ENCODE measurements at regions not wholly inside any gene's neighbourhood (a gene's known extent, or its start where the extent isn't known, plus 50 kb on each side); places are given as distances from the start of the nearest gene placed in this dataset.
"Not testable (repeated sequence)": the region's sequence is repeated elsewhere in the genome, so short reads cannot be mapped to it uniquely, and the experiment has no call there.

DNA sequence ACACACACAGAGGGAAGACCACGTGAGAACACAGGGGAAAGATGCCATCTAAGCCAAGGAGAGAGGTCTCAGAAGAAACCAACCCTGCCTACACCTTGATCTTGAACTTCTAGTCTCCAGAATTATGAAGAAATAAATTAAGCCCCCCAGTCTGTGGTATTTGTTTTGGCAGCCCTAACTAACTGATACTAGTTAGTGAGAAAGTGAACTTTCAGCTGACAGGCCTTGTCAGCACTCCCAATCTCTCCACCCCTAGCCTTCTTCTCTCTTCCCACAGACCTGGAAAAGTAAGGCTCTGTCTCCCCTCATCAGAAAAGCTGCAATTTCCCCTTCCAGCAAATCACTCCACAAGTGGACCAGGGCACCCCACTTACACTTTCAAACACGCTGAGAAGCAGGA, 108.6 kb upstream of the CDYL start:
- no peak for ATAC-seq
- Mint-ChIP-seq H3K27ac (no peak overlapping the region), H3K9me3 (no peaks in the 10 kb centered on the region), H3K4me1 (peaks cover 6% of the 10 kb centered on the region), H3K4me3 (no peak overlapping the region), H3K36me3 (no peaks in the 10 kb centered on the region)
- DNase-seq (ENCODE audit: low spot score in 2 of 2) = no peak

DNA sequence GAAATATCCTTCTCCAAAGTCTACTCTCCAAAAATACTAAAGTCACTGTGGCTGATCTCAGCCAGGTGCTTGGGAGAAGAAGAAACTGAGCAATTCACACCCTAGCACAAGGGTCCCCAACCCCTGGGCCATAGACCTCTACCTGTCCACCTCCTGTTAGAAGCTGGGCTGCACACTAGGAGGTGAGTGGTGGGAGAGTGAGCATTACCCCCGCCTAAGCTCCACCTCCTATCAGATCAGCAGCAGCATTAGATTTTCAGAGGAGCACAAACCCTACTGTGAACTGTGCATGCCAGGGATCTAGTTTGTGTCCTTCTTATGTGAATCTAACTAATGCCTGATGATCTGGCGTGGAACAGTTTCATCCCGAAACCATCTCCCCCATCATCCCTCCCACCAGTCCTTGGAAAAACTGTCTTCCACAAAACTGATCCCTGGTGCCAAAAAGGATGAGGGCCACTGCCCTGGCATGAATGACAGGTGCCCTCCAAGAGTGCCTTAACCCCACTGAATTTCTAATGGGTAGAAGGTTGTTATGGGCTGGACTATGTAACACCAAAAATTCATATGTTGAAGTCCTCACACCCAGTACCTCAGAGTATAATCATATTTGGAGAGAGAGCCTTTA, 109.2 kb upstream of the CDYL start:
- no peaks in the 10 kb centered on the region for H3K36me3 Mint-ChIP-seq
- peaks cover 6% of the 10 kb centered on the region for H3K4me1 Mint-ChIP-seq
- ATAC-seq (no peak), DNase-seq (ENCODE audit: low spot score in 2 of 2) (no peak)
- no peak overlapping the region for H3K4me3 Mint-ChIP-seq
- H3K27ac Mint-ChIP-seq = no peak overlapping the region
- no peaks in the 10 kb centered on the region for H3K9me3 Mint-ChIP-seq

DNA sequence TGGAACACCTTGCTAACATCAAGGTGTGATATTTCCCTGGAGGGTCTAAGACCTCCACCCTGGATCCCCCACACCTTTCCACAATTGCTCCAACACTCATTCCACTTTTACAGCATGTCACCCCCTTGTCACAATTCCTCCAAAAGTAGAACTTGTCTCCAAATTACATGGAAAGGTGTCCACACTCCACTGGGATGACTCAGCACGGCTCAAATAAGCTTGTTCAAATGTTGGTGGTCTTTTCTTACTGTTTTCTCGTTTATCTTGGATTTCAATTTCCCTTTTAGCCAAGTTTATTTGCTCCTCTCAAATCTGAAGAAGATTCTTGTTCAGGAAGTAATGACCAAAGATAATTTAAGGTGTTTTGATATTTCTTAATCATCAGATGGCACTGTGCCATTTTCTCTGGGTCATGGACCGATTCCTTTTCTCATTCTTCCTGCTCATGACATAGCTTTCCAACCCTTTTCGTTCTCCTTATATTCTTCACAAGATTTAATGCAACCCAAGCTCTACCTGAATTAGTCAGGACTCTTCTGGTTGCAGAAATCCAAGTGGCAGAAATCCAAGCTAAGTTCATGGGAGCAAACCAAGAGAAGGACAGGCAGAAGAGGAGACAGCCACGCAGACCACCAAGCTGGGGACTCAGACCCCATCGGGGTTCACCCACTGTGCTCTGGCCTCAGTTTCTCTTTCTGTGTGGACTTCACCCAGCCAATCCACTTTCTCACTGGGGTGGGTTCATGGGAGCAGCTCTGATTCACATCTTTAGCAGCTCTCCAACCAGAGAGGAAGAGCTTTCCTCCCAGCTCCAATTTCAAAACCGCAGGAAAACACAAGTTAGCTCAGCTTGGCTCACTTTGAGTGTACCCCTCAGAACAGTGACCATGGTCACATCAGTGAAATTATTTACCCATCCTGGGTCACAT, 110.5 kb upstream of the CDYL start:
- H3K9me3 Mint-ChIP-seq = no peaks in the 10 kb centered on the region
- no peak overlapping the region for H3K4me3 Mint-ChIP-seq
- no peaks in the 10 kb centered on the region for H3K36me3 Mint-ChIP-seq
- ATAC-seq = no peak
- H3K4me1 Mint-ChIP-seq = peaks cover 6% of the 10 kb centered on the region
- no peak for DNase-seq (ENCODE audit: low spot score in 2 of 2)
- no peak overlapping the region for H3K27ac Mint-ChIP-seq

DNA sequence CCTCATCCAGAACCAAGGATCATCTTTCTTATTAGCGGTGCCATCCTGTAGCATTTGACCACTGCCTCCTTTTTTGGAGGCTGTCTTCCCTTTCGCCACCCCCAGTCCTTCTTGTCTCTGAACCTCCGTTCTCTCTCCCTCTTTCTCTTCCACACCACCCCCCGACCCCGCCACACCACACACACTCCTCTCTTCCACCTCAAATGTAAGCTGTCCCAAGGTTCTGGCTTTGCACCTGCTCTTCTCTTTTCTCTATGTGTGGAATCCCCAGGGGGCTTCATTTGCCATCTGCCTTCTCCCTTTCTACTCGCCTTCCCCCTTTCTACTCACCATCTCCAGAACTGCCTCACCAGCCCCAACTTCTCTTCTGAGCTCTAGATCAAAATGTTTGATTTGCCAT, 111.3 kb upstream of the CDYL start:
- no peak for ATAC-seq
- Mint-ChIP-seq H3K9me3 (no peaks in the 10 kb centered on the region), H3K27ac (no peak overlapping the region), H3K36me3 (no peaks in the 10 kb centered on the region), H3K4me1 (peaks cover 6% of the 10 kb centered on the region), H3K4me3 (no peak overlapping the region)
- DNase-seq (ENCODE audit: low spot score in 2 of 2) = no peak

DNA sequence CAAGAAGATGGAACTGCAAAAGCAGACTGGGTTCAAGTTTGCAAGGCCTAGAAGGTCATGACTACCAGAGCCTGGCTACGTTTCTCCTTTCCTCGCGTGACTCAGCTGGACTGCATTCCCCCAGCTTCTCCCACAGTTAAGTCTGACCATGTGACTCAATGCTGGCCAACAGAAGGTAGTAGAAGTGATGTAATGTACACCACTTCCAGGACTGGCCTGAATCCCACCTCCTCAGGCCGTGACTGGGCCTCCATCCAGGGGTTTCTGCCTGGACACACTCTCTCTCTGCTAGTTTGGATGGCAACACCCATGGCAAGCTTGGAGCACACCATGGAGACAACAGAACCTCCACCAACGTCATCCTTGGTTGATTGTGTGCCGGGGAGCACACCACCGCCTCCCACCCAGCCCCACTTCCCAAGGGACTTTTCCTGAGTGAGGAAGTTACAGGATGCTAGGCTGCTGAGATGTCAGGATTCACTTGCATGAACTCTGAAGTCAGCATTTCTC, 112.0 kb upstream of the CDYL start:
- H3K9me3 Mint-ChIP-seq = no peaks in the 10 kb centered on the region
- DNase-seq (ENCODE audit: low spot score in 2 of 2) (no peak), ATAC-seq (no peak)
- no peak overlapping the region for H3K4me3 Mint-ChIP-seq
- H3K27ac Mint-ChIP-seq = no peak overlapping the region
- no peaks in the 10 kb centered on the region for H3K36me3 Mint-ChIP-seq
- H3K4me1 Mint-ChIP-seq = peaks cover 6% of the 10 kb centered on the region

DNA sequence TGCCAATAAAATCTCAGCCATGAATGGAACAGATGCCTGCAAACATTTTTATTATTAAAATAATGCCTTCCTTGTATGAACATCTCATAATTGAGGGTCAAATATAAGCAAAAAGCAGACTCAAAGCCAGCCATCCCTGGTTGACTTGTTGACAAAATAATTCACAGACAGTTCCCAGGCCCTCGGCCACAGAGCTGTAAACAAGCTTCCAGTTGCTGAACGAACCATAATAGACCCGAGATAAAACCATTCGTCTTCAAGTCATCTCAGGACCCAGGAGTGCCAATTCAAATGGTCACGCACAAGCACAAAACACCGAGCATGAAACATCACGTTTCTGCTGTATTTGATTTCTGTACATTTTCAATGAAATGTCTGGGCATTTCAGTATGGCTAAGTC, 113.3 kb upstream of the CDYL start:
- H3K9me3 Mint-ChIP-seq = no peaks in the 10 kb centered on the region
- ATAC-seq (no peak), DNase-seq (ENCODE audit: low spot score in 2 of 2) (no peak)
- H3K36me3 Mint-ChIP-seq = no peaks in the 10 kb centered on the region
- no peak overlapping the region for H3K27ac Mint-ChIP-seq
- peaks cover 8% of the 10 kb centered on the region for H3K4me1 Mint-ChIP-seq
- no peak overlapping the region for H3K4me3 Mint-ChIP-seq

DNA sequence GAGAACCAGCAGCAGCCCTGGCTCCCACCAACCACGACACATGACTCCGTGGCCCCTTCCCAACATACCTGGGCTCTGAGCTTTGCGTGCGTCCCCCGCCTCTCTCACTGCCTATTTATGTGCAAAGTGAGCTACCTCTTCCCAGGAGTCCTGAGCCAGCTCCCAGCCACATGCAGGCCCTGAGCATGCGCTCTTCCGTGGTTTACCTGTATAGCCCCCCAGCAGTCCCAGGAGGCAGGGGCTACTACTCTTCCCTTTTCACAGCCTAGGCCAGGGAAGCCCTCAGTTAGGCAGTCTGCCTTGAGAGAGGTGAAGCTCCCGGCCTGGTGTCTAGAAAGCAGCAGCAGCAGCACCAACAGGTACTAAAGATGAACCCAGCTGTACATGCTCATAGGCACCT, 114.8 kb upstream of the CDYL start:
- Mint-ChIP-seq H3K9me3 (no peaks in the 10 kb centered on the region), H3K4me1 (peaks cover 8% of the 10 kb centered on the region), H3K36me3 (no peaks in the 10 kb centered on the region), H3K27ac (no peak overlapping the region), H3K4me3 (no peak overlapping the region)
- ATAC-seq (no peak), DNase-seq (ENCODE audit: low spot score in 2 of 2) (no peak)

DNA sequence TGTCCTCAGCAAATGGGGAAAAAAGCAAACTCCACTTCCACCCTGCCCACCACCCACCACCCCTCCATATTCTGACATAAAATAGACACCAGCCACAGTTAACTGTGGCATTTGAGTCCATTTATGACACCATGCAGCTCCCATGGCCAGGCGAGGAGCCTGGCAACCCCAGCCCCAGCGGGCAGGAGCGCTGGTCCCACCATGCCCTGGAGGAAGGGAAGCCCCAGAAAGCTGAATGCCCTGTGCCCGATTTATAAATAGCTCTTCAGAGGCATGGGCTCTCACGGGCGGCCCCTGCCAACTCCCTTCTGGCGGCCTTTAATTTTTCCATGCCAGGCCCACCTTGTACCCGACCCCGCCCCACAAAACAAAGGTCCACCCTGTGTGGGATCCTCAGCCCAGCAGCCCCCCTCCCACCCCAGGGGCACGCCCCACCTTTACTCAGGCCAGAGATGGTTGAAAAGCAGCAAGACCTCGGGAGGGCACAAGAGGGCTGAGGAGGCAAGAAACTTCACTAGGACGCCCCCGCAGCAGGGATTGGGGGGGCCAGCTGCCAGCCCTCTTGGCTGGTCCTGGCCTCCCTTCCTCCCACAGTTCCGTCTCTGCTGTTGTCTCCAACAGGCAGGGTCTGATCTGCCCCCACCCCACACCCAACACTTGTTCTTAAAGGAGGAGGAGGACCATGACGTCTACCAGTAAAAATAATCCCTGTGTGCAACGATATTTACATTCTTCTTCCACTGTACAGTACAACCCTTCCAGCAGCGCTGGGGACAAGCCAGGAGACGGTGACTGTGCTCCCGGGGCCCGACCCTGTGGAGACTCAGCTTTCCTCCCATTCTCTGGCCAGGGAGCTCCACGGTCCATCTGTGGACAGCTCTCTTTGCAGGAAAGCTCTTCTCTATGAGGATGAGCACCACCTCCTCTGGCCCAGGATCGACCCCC, 115.6 kb upstream of the CDYL start:
- Mint-ChIP-seq H3K9me3 (no peaks in the 10 kb centered on the region), H3K4me1 (peaks cover 8% of the 10 kb centered on the region), H3K4me3 (no peak overlapping the region), H3K27ac (no peak overlapping the region), H3K36me3 (no peaks in the 10 kb centered on the region)
- DNase-seq (ENCODE audit: low spot score in 2 of 2) (no peak), ATAC-seq (no peak)

DNA sequence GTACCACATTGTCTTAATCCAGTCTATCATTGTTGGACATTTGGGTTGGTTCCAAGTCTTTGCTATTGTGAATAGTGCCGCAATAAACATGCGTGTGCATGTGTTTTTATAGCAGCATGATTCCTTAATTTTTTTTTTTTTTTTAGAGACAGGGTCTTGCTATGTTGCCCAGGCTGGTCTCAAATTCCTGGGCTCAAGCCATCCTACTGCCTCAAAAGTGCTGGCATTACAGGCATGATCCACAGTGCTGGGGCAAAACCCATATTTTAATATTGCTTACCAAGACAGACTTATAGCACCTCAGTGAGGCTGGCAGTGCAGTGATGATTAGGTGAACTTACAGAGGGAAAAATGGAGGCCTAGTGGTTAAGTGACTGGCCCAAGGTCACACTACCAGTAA, 116.5 kb upstream of the CDYL start:
- not testable (repeated sequence) for ATAC-seq; H3K36me3 Mint-ChIP-seq; H3K4me1 Mint-ChIP-seq; H3K4me3 Mint-ChIP-seq; DNase-seq (ENCODE audit: low spot score in 2 of 2); H3K9me3 Mint-ChIP-seq; H3K27ac Mint-ChIP-seq

DNA sequence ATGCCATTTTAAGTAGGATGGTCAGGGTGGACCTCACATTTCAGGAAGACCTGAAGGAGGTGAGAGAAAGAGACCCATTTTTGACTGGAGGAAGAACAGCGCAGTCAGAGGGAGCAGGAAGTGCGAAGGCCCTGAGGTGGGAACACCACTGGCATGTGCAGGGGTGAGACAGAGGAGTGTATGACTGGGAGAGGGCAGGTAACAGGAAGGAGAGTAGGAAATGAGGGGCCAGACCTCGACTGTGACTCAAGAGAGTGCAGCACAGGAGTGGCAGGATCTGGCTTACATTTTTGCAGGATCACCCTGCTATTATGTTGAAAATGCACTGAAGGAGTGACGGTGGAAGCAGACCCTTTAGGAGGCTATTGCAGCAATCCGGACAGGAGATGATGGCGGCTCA, 117.7 kb upstream of the CDYL start:
- H3K4me1 Mint-ChIP-seq = peaks cover 8% of the 10 kb centered on the region

DNA sequence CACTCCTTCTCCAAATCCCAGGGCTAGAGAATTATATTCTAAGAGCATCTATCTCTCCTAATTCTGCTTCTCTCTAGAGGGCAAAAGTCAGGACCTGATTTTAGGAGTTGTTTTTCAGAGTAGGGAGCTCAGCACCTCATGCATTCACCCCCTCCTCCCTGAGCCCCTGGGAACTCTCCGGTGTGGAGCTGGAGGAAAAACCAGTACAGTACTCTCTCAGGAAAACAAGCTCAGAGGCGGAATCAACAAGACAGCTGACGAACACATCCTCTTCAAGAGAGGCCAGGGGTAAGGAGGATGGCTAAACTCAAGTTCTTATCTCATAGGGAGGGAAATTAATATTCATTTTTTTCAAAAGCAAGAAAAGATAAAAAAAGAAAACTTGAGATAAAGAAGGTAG, 120.1 kb upstream of the CDYL start:
- Mint-ChIP-seq H3K36me3 (no peaks in the 10 kb centered on the region), H3K4me3 (no peak overlapping the region), H3K4me1 (peaks cover 8% of the 10 kb centered on the region), H3K27ac (no peak overlapping the region), H3K9me3 (no peaks in the 10 kb centered on the region)
- no peak for ATAC-seq
- no peak for DNase-seq (ENCODE audit: low spot score in 2 of 2)

More for the DNA sequence above, 117.7 kb upstream of the CDYL start:
- Mint-ChIP-seq H3K4me3 (no peak overlapping the region), H3K9me3 (no peaks in the 10 kb centered on the region), H3K27ac (no peak overlapping the region), H3K36me3 (no peaks in the 10 kb centered on the region)
- ATAC-seq = no peak
- no peak for DNase-seq (ENCODE audit: low spot score in 2 of 2)

DNA sequence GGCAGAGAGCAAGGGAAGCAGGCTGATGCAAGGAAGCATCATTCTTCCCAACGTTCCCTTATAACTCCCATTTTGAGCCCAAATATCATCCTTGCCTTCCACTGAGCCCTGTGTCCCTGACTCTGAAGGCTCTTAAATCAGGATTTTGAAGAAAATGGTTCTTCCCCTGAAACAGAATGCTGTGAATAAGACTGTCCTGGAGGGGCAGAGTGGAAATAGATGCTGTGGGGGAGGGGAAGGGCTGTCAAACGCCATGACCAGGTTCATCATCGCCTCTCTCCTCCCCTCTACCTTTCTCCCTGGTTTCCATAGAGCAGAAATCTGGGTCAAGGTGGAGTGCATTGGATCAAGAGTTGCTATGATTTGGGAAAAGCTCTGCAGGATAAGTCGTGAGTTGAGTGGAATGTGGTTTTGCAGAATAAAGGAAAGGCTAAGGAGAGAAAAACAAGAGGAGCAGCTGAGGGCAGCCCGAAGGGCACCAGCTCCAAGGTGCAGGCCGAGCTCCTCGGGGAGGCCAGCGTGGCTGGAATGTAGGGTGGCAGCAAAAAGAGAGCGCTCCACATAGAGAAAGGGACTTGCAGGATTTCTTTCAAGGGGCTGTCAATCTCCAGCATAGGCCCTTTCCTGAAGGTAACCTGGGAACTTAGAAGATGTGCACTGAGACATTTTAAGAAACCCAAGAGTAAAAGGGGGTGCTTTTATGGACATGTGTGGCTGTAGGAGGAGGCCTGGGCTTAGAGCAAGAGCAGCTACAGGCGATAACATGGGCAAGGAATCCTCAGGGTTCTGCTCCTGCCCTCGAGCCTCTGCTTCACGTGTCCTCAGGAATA, 120.8 kb upstream of the CDYL start:
- Mint-ChIP-seq H3K4me3 (no peak overlapping the region), H3K9me3 (no peaks in the 10 kb centered on the region), H3K36me3 (no peaks in the 10 kb centered on the region), H3K4me1 (peaks cover 8% of the 10 kb centered on the region), H3K27ac (no peak overlapping the region)
- ATAC-seq (no peak), DNase-seq (ENCODE audit: low spot score in 2 of 2) (no peak)

DNA sequence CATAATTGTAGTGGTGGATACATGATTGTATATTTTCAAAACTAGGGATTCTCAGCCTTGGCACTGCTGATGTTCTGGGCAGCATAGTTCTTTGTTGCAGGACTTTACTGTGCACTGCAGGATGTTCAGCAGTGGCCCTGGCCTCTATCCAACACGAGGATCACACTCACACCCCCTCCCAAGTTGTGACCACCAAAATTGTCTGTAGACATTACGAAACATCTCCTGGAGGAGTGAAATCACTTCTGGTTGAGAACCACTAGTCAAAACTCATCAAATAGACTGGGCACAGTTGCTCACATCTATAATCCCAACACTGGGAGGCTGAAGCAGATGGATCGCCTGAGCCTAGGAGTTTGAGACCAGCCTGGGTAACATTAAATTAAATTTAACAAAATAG, 123.1 kb upstream of the CDYL start:
- Mint-ChIP-seq H3K9me3 (no peaks in the 10 kb centered on the region), H3K4me3 (no peak overlapping the region), H3K4me1 (peaks cover under 1% of the 10 kb centered on the region), H3K27ac (no peak overlapping the region), H3K36me3 (no peaks in the 10 kb centered on the region)
- no peak for DNase-seq (ENCODE audit: low spot score in 2 of 2)
- no peak for ATAC-seq

DNA sequence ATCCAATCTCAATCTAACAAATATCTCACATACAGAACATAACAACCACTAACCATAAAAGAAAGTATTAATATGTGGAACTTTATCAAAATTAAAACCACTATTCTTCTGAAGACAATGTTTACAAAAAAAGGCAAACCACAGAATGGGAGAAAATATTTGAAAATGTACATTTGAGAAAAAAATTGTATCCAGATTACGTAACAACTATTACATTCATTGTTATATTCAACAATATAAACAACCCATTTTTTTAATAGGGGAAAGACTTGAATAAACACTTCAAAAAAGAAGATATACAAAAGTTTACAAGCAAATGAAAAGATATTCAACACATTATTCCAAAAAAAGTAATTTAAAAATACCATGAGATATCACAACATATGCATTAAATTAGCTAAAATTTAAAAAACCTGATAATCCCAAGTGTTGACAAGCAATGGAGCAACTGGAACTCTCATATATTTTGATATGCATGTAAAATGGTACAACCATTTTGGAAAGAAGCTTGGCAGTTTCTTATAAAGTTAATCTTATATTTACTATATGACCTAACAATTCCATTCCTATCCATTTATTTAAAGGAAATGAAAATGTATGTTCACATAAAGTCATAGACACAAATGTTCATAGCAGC, 124.3 kb upstream of the CDYL start:
- no peaks in the 10 kb centered on the region for H3K36me3 Mint-ChIP-seq
- DNase-seq (ENCODE audit: low spot score in 2 of 2) (no peak), ATAC-seq (no peak)
- H3K4me1 Mint-ChIP-seq = peaks cover 7% of the 10 kb centered on the region
- H3K27ac Mint-ChIP-seq = no peak overlapping the region
- H3K9me3 Mint-ChIP-seq = no peaks in the 10 kb centered on the region
- H3K4me3 Mint-ChIP-seq = no peak overlapping the region
